ENCODE measurements at regions not wholly inside any gene's neighbourhood (a gene's known extent, or its start where the extent isn't known, plus 50 kb on each side); places are given as distances from the start of the nearest gene placed in this dataset.

DNA sequence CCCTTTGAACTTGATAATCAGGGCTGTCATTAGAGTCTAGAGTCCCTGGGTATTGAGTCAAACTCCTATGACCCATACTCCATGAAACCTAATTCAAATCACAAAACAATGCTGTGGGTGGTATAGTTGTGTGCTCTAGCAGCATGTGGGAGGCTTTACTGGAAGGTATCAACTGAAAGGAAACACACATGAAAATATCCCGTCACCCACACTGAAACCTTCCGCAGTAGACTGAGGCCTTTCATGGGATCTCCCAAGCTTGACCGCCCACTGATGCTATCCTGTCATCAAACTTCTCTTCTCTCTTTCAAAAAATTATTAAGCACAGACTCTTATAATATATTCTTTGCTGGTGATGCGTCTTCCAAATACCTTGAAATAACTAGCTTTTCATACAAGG, 569.1 kb upstream of the MEF2C start:
- DNase-seq (ENCODE audit: low read depth), result no peak
- TF ChIP-seq, protein P1, sequence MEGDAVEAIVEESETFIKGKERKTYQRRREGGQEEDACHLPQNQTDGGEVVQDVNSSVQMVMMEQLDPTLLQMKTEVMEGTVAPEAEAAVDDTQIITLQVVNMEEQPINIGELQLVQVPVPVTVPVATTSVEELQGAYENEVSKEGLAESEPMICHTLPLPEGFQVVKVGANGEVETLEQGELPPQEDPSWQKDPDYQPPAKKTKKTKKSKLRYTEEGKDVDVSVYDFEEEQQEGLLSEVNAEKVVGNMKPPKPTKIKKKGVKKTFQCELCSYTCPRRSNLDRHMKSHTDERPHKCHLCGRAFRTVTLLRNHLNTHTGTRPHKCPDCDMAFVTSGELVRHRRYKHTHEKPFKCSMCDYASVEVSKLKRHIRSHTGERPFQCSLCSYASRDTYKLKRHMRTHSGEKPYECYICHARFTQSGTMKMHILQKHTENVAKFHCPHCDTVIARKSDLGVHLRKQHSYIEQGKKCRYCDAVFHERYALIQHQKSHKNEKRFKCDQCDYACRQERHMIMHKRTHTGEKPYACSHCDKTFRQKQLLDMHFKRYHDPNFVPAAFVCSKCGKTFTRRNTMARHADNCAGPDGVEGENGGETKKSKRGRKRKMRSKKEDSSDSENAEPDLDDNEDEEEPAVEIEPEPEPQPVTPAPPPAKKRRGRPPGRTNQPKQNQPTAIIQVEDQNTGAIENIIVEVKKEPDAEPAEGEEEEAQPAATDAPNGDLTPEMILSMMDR (IDR thresholded peaks at IDR 0.05; ENCODE audit: low read length, missing control alignments), result no peak
- H3K4me3 ChIP-seq (replicated peaks; ENCODE audit: low read depth, low read length), result no peak overlapping the region

- H3K4me3 ChIP-seq (replicated peaks; ENCODE audit: low read depth, low read length), result no peak overlapping the region
- TF ChIP-seq, protein P1 (IDR thresholded peaks at IDR 0.05; ENCODE audit: low read length, missing control alignments), result no peak
- no peak for DNase-seq (ENCODE audit: low read depth)
These were observed 568.3 kb upstream of the MEF2C start for GRCh38 chr5:89451263-89451662.

GRCh38 chr5:89450149-89450538, 567.2 kb upstream of the MEF2C start:
- no peak for DNase-seq (ENCODE audit: low read depth)
- no peak overlapping the region for H3K4me3 ChIP-seq (replicated peaks; ENCODE audit: low read depth, low read length)
- TF ChIP-seq, protein P1 (IDR thresholded peaks at IDR 0.05; ENCODE audit: low read length, missing control alignments), result no peak

GRCh38 chr5:89449392-89450148, 566.6 kb upstream of the MEF2C start:
- H3K4me3 ChIP-seq (replicated peaks; ENCODE audit: low read depth, low read length), result no peak overlapping the region
- TF ChIP-seq, protein P1 (IDR thresholded peaks at IDR 0.05; ENCODE audit: low read length, missing control alignments), result no peak
- DNase-seq (ENCODE audit: low read depth), result no peak

DNA sequence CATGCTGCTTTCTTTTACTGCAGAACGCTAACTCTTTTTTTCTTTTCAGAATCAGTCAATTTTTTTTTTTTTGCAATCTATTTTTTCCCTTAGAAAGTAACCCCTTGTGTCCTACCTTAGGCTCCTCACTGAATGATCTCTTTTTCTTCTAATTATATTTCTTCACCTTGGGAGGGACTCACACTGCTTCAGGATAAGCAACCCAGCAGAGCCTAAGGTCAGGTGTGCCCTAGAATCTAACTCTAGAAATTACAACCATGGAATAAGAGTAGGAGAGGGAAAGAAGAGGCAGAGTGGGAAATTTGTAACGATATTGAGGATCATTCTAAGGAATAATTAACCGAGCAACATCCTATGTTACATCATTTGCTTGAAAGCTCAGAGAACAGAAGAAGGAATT, 564.0 kb upstream of the MEF2C start:
- H3K4me3 ChIP-seq (replicated peaks; ENCODE audit: low read depth, low read length), result no peak overlapping the region
- no peak for DNase-seq (ENCODE audit: low read depth)
- TF ChIP-seq, protein P1 (IDR thresholded peaks at IDR 0.05; ENCODE audit: low read length, missing control alignments), result no peak

- no peak overlapping the region for H3K4me3 ChIP-seq (replicated peaks; ENCODE audit: low read depth, low read length)
- DNase-seq (ENCODE audit: low read depth), result no peak
- TF ChIP-seq, protein P1 (IDR thresholded peaks at IDR 0.05; ENCODE audit: low read length, missing control alignments), result no peak
These were observed 562.2 kb upstream of the MEF2C start for GRCh38 chr5:89445106-89445745.

Data from fibroblast of pulmonary artery (primary cell).